Naive thymus-derived CD4-positive, alpha-beta T cell (primary cell): ENCODE measurements at regions not wholly inside any gene's neighbourhood (a gene's known extent, or its start where the extent isn't known, plus 50 kb on each side); places are given as distances from the start of the nearest gene placed in this dataset.
"Not testable (repeated sequence)": the region's sequence is repeated elsewhere in the genome, so short reads cannot be mapped to it uniquely, and the experiment has no call there.

ENCODE experiments used
- ATAC-seq: fragments of 150-1000 bp; cut with Tn5 transposase; 2 replicates; pipeline ENCODE4 v1.10.0; 2021; ENCODE audit warnings: mild to moderate bottlenecking, moderate library complexity
- CTCF ChIA-PET: fragments of 350-600 bp; sonication (Branson Sonifier 250); formaldehyde crosslinking; loops from one replicate; lab custom pipeline; 2021; ENCODE audit warnings: antibody characterized with exemption; lab: Charles Lee
- POLR2A ChIA-PET: fragments of 350-600 bp; sonication (Branson Sonifier 250); formaldehyde crosslinking; loops from one replicate; lab custom pipeline; 2021; ENCODE audit warnings: antibody characterized with exemption, inconsistent platforms; lab: Charles Lee
- DNase-seq, 9 donors: peaks; one replicate each; pipeline versions ENCODE4 v3.0.0 to v3.0.0-alpha.2; 2020 to 2022; ENCODE audit warnings: mixed read lengths in 1 of 9
- H3K27ac ChIP-seq: one replicate; pipeline ENCODE4 v1.7.0; 2013; ENCODE audit warnings: mild to moderate bottlenecking, low read depth, low read length, moderate library complexity
- H3K27me3 ChIP-seq, 2 donors: one replicate each; pipeline ENCODE4 v1.7.0; 2013; ENCODE audit warnings: low read length in 2 of 2, mild to moderate bottlenecking in 2 of 2, moderate library complexity in 2 of 2; ENCODE audit not compliant: control insufficient read depth in 2 of 2, insufficient read depth in 2 of 2
- H3K36me3 ChIP-seq, 3 experiments: 1 replicate in 2 of 3; 2 replicates in 1 of 3; pipeline ENCODE4 v1.7.0; 2013; ENCODE audit warnings: low read length in 3 of 3, mild to moderate bottlenecking in 3 of 3, moderate library complexity in 1 of 3; ENCODE audit not compliant: insufficient read depth in 3 of 3, control insufficient read depth in 2 of 3
- H3K4me1 ChIP-seq, 2 donors: one replicate each; pipeline ENCODE4 v1.7.0; 2013; ENCODE audit warnings: low read length in 2 of 2, mild to moderate bottlenecking in 2 of 2, moderate library complexity in 1 of 2; ENCODE audit not compliant: control insufficient read depth in 2 of 2, insufficient read depth in 2 of 2
- H3K4me3 ChIP-seq: 2 replicates; pipeline ENCODE4 v1.7.0; 2013; ENCODE audit warnings: mild to moderate bottlenecking, low read length
- H3K9me3 ChIP-seq, 3 experiments: 1 replicate in 2 of 3; 2 replicates in 1 of 3; pipeline ENCODE4 v1.7.0; 2013; ENCODE audit warnings: low read length in 3 of 3; ENCODE audit not compliant: control insufficient read depth in 2 of 3
- H3K27ac Mint-ChIP-seq, 9 donors: one replicate each; pipeline ENCODE4 v1.8.0; 2020 to 2022; ENCODE audit warnings: mixed read lengths in 9 of 9, mild to moderate bottlenecking in 8 of 9, moderate library complexity in 5 of 9, inconsistent platforms in 2 of 9
- H3K27me3 Mint-ChIP-seq, 5 donors: one replicate each; pipeline ENCODE4 v1.8.0; 2021 to 2022; ENCODE audit warnings: mixed read lengths in 5 of 5, mild to moderate bottlenecking in 1 of 5
- H3K36me3 Mint-ChIP-seq, 5 donors: one replicate each; pipeline ENCODE4 v1.8.0; 2020 to 2022; ENCODE audit warnings: mixed read lengths in 5 of 5, mild to moderate bottlenecking in 3 of 5, inconsistent platforms in 1 of 5
- H3K4me1 Mint-ChIP-seq, 7 donors: one replicate each; pipeline ENCODE4 v1.8.0; 2020 to 2022; ENCODE audit warnings: mixed read lengths in 7 of 7, mild to moderate bottlenecking in 3 of 7, inconsistent platforms in 1 of 7
- H3K4me3 Mint-ChIP-seq, 10 donors: one replicate each; pipeline ENCODE4 v1.8.0; 2020 to 2022; ENCODE audit warnings: mild to moderate bottlenecking in 10 of 10, mixed read lengths in 10 of 10, moderate library complexity in 6 of 10, inconsistent platforms in 2 of 10
- H3K9me3 Mint-ChIP-seq, 11 donors: one replicate each; pipeline ENCODE4 v1.8.0; 2020 to 2022; ENCODE audit warnings: mixed read lengths in 11 of 11, mild to moderate bottlenecking in 4 of 11, inconsistent platforms in 1 of 11, moderate library complexity in 1 of 11
- intact Hi-C, 2 donors: fragments of 100-400 bp; cut with micrococcal nuclease; formaldehyde crosslinking; loops; one replicate each; pipeline ENCODE4 v1.15.1; 2023

GRCh38 chr1:143611159-143611558, 360.6 kb downstream of the FAM72C start:
- Histone ChIP-seq H3K9me3 (no peaks in the 10 kb centered on the region), H3K4me3 (no peak overlapping the region), H3K27ac (no peak overlapping the region), H3K36me3 (no peaks in the 10 kb centered on the region), H3K27me3 (no peaks in the 10 kb centered on the region), H3K4me1 (no peaks in the 10 kb centered on the region)
- H3K36me3 Mint-ChIP-seq: no peaks in the 10 kb centered on the region
- H3K27me3 Mint-ChIP-seq: peaks cover 0 to 11% (median 7%) of the 10 kb centered on the region in 5 donors
- no peaks in the 10 kb centered on the region for H3K4me1 Mint-ChIP-seq
- H3K4me3 Mint-ChIP-seq: no peak overlapping the region
- intact Hi-C loops: no loop called here
- DNase-seq (no peak), ATAC-seq (no peak)
- H3K9me3 Mint-ChIP-seq: peaks cover 0 to 9% (median 0%) of the 10 kb centered on the region in 11 donors
- ChIA-PET CTCF (no interaction called here), POLR2A (no interaction called here)
- no peak overlapping the region for H3K27ac Mint-ChIP-seq

GRCh38 chr1:143610196-143610595, 361.6 kb downstream of the FAM72C start:
- Histone ChIP-seq H3K36me3 (no peaks in the 10 kb centered on the region), H3K27ac (no peak overlapping the region), H3K9me3 (no peaks in the 10 kb centered on the region), H3K4me3 (no peak overlapping the region), H3K27me3 (no peaks in the 10 kb centered on the region), H3K4me1 (no peaks in the 10 kb centered on the region)
- Mint-ChIP-seq H3K36me3 (no peaks in the 10 kb centered on the region), H3K4me1 (no peaks in the 10 kb centered on the region), H3K9me3 (peaks cover 0 to 9% (median 0%) of the 10 kb centered on the region in 11 donors), H3K27me3 (peaks cover 0 to 11% (median 7%) of the 10 kb centered on the region in 5 donors), H3K27ac (no peak overlapping the region), H3K4me3 (no peak overlapping the region)
- ATAC-seq (no peak), DNase-seq (no peak)
- intact Hi-C loops: no loop called here
- CTCF ChIA-PET: no interaction called here
- POLR2A ChIA-PET: no interaction called here

DNA sequence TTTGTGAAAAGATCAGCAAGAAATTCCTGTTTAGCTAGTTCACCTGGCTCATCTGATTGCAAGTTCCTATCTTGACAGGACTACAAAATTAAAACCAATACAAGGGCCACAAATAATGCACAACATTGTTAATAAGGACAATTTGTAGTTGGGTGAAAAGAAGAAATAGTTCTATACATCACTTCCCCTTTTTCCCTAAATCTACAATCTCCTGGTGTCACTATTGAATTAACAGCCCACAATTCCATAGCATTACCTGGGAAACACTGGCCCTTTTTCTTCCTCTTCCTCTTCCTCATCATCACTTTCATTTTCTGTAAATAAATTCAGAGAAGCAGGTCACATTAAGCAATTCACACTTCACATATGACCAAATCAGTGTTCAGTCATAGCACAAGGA, 366.9 kb downstream of the FAM72C start:
- CTCF ChIA-PET: no interaction called here
- Mint-ChIP-seq H3K4me3 (no peak overlapping the region), H3K36me3 (no peaks in the 10 kb centered on the region), H3K27ac (no peak overlapping the region), H3K4me1 (no peaks in the 10 kb centered on the region), H3K9me3 (peaks cover 0 to 12% (median 2%) of the 10 kb centered on the region in 11 donors), H3K27me3 (peaks cover 0 to 16% (median 7%) of the 10 kb centered on the region in 5 donors)
- DNase-seq (no peak), ATAC-seq (no peak)
- no peaks in the 10 kb centered on the region for H3K9me3 ChIP-seq
- no peak overlapping the region for H3K4me3 ChIP-seq
- no peaks in the 10 kb centered on the region for H3K27me3 ChIP-seq
- no peaks in the 10 kb centered on the region for H3K4me1 ChIP-seq
- H3K36me3 ChIP-seq: no peaks in the 10 kb centered on the region
- H3K27ac ChIP-seq: no peak overlapping the region
- POLR2A ChIA-PET: no interaction called here
- intact Hi-C loops: no loop called here

DNA sequence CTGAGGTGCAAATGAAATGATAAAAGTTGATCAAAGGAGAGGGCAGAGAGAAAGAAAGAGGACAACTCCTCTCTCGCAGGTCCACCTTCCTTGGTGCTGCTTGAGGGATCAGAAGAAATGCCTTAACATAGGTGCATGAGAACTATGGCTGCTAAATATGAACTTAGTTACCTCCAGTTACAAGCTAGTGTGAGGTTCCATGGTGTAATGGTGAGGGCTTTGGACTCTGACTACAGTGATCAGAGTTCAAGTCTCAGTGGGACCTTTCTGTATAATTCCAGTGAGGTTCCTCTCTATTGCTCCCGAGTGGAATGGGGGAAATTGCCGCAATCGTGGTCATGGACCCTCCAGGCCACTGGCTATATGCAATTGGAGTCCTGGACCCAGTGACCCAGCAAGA, 387.3 kb downstream of the FAM72C start:
- peaks cover 0 to 4% (median 0%) of the 10 kb centered on the region in 5 donors for H3K36me3 Mint-ChIP-seq
- ATAC-seq (no peak), DNase-seq (no peak)
- no peaks in the 10 kb centered on the region for H3K4me1 ChIP-seq
- ChIA-PET CTCF (no interaction called here), POLR2A (no interaction called here)
- H3K27ac ChIP-seq: no peak overlapping the region
- H3K27me3 Mint-ChIP-seq: peaks cover 0 to 33% (median 17%) of the 10 kb centered on the region in 5 donors
- H3K27ac Mint-ChIP-seq: peak overlapping the region in 1 of 9 donors; percentile 14
- no peaks in the 10 kb centered on the region for H3K9me3 ChIP-seq
- H3K36me3 ChIP-seq: no peaks in the 10 kb centered on the region
- intact Hi-C loops: no loop called here
- no peaks in the 10 kb centered on the region for H3K27me3 ChIP-seq
- no peak overlapping the region for H3K4me3 Mint-ChIP-seq
- H3K9me3 Mint-ChIP-seq: peaks cover 0 to 16% (median 4%) of the 10 kb centered on the region in 11 donors
- H3K4me1 Mint-ChIP-seq: no peaks in the 10 kb centered on the region
- H3K4me3 ChIP-seq: no peak overlapping the region

- Histone ChIP-seq H3K27ac (no peak overlapping the region), H3K27me3 (no peaks in the 10 kb centered on the region), H3K9me3 (no peaks in the 10 kb centered on the region), H3K4me1 (no peaks in the 10 kb centered on the region), H3K36me3 (no peaks in the 10 kb centered on the region), H3K4me3 (no peak overlapping the region)
- H3K27me3 Mint-ChIP-seq: peaks cover 0 to 23% (median 0%) of the 10 kb centered on the region in 5 donors
- H3K36me3 Mint-ChIP-seq: no peaks in the 10 kb centered on the region
- CTCF ChIA-PET: no interaction called here
- H3K4me1 Mint-ChIP-seq: no peaks in the 10 kb centered on the region
- ATAC-seq: no peak
- POLR2A ChIA-PET: no interaction called here
- no peak overlapping the region for H3K4me3 Mint-ChIP-seq
- DNase-seq: no peak
- H3K9me3 Mint-ChIP-seq: peaks cover 0 to 32% (median 5%) of the 10 kb centered on the region in 11 donors
- intact Hi-C loops: no loop called here
- H3K27ac Mint-ChIP-seq: no peak overlapping the region
These were observed 396.8 kb downstream of the FAM72C start for GRCh38 chr1:143574891-143575520.

GRCh38 chr1:143572661-143573060, 399.1 kb downstream of the FAM72C start:
- H3K27me3 Mint-ChIP-seq: peaks cover 0 to 35% (median 2%) of the 10 kb centered on the region in 5 donors
- POLR2A ChIA-PET, DNase-seq, H3K4me1 ChIP-seq, H3K4me3 Mint-ChIP-seq, H3K36me3 ChIP-seq, H3K4me1 Mint-ChIP-seq, ATAC-seq, intact Hi-C loops, H3K9me3 ChIP-seq, H3K36me3 Mint-ChIP-seq, H3K27ac ChIP-seq, CTCF ChIA-PET, H3K4me3 ChIP-seq, H3K27me3 ChIP-seq, H3K27ac Mint-ChIP-seq: not testable (repeated sequence)
- peaks cover 0 to 21% (median 5%) of the 10 kb centered on the region in 11 donors for H3K9me3 Mint-ChIP-seq

- H3K27me3 ChIP-seq, H3K36me3 Mint-ChIP-seq, H3K4me1 ChIP-seq, POLR2A ChIA-PET, H3K4me1 Mint-ChIP-seq, CTCF ChIA-PET, H3K36me3 ChIP-seq, H3K4me3 Mint-ChIP-seq, H3K27ac Mint-ChIP-seq, H3K27ac ChIP-seq, H3K4me3 ChIP-seq, H3K9me3 ChIP-seq, DNase-seq, ATAC-seq, intact Hi-C loops: not testable (repeated sequence)
- H3K9me3 Mint-ChIP-seq: peaks cover 0 to 11% (median 4%) of the 10 kb centered on the region in 11 donors
- peaks cover 0 to 39% (median 15%) of the 10 kb centered on the region in 5 donors for H3K27me3 Mint-ChIP-seq
These were observed 408.0 kb downstream of the FAM72C start for GRCh38 chr1:143563761-143564160.
